Breast epithelium (tissue), 3 donors: ENCODE measurements at regions not wholly inside any gene's neighbourhood (a gene's known extent, or its start where the extent isn't known, plus 50 kb on each side); places are given as distances from the start of the nearest gene placed in this dataset.

ENCODE experiments used
- POLR2A ChIP-seq: fragments of 450-650 bp; IDR thresholded peaks from one replicate; pipeline ENCODE4 v1.6.1; 2016; ENCODE audit warnings: antibody characterized with exemption, mild to moderate bottlenecking, moderate library complexity
- POLR2AphosphoS5 ChIP-seq, 3 donors: sonication (generic); formaldehyde crosslinking; IDR thresholded peaks; one replicate each; pipeline ENCODE4 v1.6.1; 2017; ENCODE audit warnings: antibody characterized with exemption in 3 of 3
- TF ChIP-seq, protein P1 (sequence below), 3 donors: fragments of 450-650 bp; IDR thresholded peaks; one replicate each; pipeline ENCODE4 v1.5.1; 2016 to 2017; ENCODE audit warnings: antibody characterized with exemption in 3 of 3, mild to moderate bottlenecking in 3 of 3, moderate library complexity in 3 of 3

GRCh38 chr6:133052465-133052864 lies 188.7 kb upstream of the EYA4 start:
- TF ChIP-seq, protein P1, sequence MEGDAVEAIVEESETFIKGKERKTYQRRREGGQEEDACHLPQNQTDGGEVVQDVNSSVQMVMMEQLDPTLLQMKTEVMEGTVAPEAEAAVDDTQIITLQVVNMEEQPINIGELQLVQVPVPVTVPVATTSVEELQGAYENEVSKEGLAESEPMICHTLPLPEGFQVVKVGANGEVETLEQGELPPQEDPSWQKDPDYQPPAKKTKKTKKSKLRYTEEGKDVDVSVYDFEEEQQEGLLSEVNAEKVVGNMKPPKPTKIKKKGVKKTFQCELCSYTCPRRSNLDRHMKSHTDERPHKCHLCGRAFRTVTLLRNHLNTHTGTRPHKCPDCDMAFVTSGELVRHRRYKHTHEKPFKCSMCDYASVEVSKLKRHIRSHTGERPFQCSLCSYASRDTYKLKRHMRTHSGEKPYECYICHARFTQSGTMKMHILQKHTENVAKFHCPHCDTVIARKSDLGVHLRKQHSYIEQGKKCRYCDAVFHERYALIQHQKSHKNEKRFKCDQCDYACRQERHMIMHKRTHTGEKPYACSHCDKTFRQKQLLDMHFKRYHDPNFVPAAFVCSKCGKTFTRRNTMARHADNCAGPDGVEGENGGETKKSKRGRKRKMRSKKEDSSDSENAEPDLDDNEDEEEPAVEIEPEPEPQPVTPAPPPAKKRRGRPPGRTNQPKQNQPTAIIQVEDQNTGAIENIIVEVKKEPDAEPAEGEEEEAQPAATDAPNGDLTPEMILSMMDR (IDR thresholded peaks at IDR 0.05) = no peak
- TF ChIP-seq POLR2A = no peak
- no peak for TF ChIP-seq POLR2AphosphoS5 (IDR thresholded peaks at IDR 0.05)
